DMS114 treated with DMSO at 0.1 percent for 48 hours (cell line): ENCODE measurements at regions not wholly inside any gene's neighbourhood (a gene's known extent, or its start where the extent isn't known, plus 50 kb on each side); places are given as distances from the start of the nearest gene placed in this dataset.

Experiments
- DNase-seq: peaks from one replicate; lab custom pipeline; 2025; ENCODE audit not compliant: unreplicated experiment; lab: John Stamatoyannopoulos, UW

DNA sequence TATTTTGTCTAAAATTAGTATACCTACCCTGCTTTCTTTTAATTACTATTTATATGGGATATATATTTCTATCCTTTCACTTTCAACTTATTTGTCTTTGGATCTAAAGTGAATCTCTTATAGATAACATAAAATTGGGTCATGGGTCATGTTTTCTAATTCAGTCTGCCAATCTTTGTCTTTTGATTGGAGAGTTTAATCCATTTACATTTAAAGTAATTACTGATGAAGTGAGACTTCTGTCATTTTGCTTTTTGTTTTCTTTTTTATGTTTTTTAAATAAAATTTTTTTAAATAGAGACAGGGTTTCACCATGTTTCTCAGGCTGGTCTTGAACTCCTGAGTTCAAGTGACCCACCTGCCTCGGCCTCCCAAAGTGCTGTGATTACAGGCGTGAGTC, 50.5 kb upstream of the PRDM1 start:
- no peak for DNase-seq

DNA sequence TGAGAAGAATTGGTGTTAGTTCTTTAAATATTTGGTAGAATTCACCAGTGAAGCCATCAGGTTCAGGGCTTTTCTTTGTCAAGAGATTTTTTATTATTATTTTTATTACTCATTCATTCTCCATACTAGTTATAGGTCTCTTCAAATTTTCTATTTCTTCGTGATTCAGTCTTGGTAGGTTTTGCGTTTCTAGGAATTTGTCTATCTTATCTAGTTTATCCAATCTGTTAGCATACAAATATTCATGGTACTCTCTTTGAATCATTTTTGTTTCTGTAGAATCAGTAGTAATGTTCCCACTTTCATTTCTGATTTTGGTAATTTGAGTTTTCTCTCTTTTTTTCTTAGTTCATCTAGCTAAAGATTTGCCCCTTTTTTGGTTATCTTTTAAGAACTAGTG, 52.3 kb upstream of the PRDM1 start:
- no peak for DNase-seq

DNA sequence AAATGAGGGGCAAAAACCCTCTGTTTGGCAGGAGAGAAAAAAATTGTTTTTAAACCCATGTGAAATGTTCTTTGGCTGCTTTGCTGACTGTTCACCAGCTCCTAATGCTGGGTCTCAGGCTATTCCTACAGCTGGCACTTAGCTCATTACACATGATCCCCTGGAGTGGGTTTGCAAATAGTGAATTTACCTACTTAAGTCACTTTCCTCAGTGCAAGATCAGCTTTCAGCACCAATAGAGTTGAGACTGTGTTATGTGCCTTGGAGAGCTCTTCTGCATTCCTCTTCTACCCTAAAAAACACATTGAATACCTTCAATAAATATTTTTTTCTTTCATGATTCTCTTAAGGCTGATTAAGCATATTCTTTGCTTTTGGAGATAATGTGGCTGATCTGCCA, 58.4 kb upstream of the PRDM1 start:
- no peak for DNase-seq

DNA sequence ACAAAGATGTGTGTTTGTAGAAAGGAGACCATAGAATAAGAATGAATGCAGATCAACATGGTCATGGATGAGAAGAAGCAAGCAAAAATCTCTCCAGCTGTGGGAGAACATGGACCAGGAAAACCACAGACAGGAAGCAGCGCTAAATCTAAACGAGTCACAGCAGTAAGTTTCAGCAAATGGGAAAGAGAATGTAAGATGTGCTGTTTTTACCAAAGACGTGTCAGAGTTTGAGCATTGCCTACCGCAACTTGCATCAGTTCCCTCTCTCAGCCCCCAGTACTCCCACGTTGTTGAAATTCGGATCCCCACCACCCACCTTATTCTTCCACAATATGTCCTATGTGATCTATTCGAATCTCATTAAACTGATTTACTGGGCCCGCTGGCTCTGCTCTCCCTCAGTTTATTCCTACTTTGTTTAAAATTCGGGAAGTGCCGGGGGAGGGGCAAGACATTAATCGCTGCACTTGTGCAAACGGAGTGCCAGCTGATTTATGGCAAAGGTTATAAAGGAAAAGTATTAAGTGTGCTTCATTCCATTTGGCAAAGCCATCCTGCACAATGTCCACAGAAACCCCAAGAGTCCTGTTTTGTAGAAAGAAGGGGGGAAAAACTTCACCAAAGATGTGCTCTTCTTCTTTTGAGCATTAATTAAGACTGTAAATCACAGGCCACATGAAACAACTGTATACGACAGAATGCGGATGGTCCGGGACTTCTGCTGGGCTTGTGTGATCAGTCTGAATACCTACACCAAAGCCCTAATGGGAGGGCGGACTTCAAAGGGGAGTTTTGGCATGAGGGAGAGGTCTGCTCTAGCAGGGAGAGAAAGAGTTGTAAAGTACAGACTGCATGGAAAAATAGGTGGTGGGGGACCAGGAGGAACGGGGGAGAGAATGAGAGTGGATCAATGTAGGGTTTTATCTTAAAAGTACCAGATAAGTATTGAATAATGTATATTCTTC, 59.1 kb upstream of the PRDM1 start:
- no peak for DNase-seq

DNA sequence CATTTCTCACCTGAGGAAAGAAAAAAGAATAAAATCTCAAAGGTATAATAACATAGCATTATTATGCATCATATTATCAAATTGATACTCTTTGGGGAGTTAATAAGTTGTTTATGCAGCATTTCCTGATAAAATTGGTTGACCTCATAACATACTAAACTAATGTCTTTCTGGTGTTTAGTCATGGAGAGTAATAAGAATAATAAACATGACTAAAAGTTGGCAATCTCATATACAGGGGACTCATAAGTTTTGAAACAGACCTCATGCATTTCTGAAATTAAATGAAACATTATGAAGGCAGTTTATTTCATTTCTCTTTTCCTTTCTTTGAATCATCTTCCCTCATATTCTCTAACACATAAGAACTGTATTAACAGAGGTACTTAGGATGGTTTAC, 60.5 kb upstream of the PRDM1 start:
- DNase-seq: no peak

DNA sequence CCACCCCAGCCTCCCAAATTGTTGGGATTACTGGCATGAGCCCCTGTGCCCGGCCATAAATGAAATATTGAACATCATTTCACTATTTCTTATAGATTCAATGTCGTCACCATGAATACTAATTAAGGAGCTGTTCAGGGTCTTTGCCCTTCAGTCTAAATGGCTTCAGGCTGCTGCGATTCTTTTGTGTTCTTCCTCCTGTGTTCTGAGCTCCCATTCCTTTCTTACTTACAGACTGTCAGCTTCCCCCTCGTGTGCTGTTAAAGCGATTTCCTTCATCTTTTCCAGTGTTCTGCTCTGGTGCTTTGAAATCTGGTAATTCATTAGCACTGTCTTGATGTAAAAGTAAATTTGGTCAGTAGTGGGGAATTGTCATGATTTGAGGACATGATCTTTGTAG, 63.3 kb upstream of the PRDM1 start:
- no peak for DNase-seq

DNA sequence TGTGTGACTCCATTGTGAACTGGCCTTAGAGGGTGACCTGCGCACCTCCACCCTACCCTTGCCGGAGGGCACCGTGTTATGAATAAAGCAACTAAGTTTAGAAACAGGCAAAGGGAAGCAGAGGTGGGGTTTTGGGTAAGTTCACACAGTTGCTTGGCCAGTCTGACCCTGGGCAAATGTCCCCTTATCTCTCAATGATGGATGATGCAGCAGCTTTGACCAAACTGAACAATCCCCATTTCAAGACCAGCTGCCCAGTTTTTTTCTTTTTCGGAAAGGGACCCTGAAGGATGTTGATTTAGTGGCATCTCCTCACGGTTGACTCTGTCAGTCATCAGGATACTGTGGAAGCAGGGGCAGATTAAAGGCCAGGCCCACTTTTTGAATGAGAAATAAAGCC, 68.7 kb upstream of the PRDM1 start:
- no peak for DNase-seq

DNA sequence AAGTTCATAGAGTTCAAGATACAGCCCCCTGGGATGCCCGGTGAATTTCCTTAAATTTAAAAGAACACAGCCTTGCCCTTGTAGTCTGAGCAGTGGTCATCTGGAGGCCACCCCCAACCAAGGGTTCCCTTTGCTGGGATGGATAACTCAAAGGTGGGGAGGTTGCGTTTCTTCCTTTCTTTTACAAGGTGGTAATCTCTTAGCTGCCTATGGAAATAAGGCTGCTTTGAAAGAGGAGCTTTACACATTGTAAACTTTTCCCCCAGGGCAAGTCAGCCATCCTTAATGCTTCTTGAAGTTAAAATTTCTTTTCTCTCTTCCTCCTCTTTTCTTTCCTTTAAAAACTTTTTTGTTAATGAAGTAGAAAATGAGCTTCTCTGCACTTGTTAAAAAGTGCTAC, 71.2 kb upstream of the PRDM1 start:
- no peak for DNase-seq

DNA sequence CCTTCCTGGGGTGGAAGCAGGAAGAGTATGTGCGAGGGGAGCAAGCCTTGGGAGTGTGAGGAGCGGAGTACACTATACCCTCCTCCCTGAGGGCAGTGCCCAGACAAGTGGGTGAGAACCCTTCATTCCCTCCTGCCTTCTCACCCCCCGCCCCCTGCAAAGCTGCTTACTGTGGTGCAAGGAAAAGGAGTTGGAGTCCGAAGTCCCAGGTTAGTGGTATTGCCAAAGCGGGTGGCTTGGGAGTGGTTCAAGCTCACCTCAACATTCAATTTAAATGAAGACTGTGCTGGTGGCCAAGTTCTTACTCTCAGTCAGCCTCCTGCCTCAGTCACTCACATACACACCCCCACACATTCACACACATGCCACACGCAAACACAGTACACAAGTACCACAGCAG, 74.7 kb upstream of the PRDM1 start:
- no peak for DNase-seq

DNA sequence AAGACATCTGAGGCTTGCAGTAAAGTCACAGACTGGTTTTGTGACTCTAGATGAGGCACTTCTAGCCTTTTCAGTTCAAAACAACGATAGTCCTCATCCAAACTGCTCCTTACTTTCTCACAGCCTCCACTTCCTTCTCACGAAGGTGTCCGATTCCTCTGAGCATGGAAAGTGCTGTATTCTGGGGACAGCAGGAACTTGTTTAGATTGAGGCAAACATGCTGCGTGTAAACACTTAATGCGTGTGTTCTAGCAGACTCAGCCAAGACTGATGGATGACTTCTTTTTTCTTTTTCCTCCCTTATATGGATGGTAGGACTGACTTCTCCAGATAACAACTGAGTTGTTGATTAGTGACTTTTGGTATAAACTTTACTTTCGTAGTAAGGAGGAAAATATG, 80.2 kb upstream of the PRDM1 start:
- DNase-seq: no peak

DNA sequence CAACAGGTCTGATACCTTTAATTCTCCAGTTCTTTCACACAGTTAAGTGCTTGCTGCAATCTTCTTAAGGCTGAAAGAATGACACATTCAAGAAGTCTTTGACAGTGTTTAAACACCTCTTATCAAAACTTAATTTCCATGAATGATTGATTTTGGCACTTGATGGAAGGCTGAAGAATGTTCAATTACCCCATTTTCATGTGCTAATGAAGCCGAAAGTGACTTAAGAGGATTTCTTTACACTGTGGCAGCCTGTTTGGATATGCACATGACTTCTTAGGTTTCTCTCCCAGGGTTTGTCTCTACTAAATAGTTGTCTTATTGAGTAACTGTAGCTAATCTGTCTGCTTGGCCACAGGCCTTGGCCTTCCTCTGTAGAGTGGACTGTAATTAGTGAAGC, 81.1 kb upstream of the PRDM1 start:
- DNase-seq: no peak

DNA sequence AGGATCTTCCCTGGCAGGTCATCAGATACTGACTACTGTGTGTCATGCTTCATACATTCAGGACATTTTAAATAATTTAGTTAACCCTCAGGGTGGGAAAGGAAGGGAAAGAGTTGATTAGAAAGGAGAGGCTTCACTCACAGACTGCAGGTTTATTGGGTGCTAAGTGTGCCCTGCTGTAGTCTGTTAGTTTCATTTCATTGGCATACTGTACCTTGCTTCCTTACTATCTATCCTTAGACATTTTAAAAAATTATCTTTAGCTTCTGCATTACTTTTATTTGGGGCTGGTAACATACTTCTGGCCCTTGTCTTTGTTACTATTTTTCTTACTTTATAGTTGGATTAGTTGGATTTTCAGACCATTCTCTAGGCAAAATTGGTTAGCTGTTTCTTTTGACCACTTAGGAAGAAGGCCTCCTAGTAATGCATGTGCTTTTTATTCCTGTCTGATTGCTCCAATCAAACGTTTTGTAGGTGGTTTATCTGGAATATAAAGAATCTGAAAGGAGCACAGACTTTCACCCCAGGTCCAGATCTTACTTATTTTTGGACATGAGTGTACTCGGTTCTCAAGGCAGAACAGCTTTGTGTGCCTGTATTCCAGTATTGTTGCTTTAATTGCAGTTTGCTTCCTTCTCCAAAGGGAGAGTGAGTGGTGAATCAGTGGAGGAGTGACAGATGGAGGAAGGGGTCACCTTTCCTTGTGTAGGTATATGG, 82.7 kb upstream of the PRDM1 start:
- DNase-seq: no peak

DNA sequence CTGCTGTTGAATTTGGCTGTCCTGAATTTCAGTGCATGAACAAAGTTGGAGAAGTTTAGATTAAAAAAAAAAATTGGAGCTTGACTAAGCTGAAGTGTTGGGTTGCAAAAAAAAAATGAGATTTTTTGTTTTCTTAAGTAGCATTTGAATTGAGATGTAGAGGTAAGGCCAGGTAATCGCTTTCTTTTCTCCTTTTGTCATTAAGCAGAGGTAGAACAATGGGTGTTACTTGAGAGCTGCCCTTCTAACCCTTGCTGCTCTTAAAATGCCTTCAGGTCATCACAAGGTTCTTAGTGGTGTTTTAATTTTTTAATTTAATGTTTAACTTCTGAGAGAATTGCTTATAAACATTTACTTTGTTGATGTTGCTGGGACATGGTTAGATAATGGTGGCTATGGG, 84.1 kb upstream of the PRDM1 start:
- DNase-seq: no peak

DNA sequence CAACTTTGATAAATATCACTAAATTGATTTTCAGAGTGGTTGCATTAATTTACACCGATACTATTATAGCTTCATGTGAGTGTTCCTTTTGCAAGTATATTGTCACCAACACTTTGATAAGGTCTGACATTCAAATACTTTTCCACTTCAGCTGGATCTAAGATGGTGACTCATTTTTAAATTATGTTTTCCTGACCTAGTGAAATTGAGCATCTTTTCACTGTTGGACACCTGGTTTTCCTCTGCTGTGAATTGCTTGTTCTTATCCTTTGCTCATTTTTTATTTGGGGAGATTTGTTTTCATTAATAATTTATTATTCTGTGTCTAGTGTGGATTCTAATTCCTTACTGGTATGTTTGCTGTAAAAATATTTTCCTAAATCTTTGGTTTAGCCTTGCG, 85.2 kb upstream of the PRDM1 start:
- no peak for DNase-seq

DNA sequence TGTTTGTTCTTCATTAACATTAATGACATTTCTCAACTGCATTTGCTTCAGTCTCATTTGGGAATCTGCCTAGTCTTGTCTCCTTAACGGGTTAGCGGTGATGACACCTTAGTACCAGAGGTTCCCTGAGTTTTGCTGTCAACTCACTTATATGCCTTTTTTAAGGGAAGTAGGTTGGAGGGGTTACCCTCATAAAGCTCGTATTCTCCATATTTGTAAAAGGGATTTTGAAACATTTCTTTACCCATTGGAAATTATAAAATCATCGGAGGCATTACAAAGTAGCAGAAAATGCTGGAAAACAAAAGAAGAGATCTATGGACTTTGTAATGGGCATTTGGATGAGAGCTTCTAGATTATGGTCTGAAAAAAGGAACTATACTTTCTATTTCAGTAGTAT, 88.7 kb upstream of the PRDM1 start:
- DNase-seq: no peak

DNA sequence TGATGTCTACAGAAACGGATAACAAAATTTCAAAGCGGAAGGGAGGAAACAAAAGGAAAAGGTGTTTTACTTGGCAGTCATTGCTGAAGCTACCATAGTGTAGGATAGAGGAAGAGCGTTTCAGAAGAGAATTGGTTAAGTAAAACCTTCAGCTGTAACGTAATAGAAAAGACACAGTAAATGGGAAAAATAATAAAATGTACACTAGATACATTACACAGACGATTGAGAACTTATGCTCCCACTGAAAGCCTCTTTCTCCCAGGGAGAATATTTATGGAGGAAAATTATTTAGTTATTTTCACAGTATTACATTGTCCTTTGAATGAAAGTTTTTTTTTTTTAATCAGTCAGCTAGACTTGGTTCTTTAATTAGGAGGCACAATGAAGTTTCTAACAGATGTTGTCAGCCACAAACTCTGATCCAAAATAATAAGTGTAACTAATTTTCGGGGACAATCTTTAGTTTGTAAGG, 90.7 kb upstream of the PRDM1 start:
- peak; percentile 8 for DNase-seq

DNA sequence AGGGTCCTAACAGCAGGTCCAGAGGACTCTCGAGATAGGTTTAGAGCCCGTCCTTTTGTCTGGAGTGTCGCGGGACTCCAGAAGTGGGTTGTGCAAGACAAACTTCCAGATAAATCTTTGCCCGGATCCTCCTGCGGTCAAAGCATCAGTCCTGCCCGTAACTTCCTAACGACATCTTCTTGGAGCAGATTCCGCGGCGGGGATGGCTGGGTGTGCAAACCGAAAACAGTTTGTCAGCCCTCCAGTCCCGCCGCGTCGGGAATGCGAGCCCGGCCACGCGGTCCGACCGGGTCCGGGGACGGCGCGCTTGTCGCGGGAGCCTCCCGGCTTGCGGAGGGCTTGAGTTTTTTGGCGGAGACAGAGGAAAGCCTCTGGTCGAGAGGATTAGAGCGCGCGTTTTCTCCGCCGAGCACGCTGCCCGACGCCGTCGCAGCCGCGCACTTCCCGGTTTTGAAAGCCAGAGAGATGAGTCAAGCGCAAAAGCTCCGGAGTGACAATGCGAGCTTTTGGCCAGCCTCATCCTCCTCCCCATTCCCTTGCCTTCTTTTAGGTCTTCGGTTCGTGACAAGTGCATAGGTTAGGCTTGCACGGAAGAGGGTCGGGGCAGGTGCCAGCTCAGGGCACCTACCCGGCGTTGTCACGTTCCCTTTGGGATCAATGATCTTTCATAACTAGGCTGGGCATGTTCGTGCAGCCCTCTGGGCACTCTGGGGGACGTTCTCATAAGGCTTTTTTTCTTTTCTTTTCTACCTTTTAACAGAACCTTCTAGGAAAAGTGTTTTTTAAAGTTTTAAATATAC, 91.3 kb upstream of the PRDM1 start:
- DNase-seq: peak; percentile 20

DNA sequence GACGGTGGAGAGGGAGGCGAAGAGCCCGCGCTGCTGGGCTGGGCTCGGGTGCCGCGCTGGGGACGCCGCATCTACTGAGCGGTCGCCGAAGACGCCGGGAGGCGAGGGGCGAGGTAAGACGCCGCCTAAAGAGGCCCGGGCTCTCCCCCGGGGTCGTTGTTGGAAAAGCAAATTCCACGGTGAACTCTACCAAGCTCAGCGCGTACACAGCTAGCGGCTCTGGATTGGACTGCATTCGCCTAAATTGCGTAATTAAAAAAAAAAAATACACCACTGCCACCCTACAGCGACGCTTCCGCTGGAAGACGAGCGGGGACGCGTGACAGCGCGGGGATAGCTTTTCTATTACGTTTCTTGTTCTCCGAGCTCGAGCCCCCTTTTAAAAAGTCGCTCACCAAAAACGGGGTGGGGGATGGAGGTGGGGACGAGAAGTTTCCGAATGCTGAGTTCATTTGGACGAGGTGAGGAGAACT, 92.0 kb upstream of the PRDM1 start:
- no peak for DNase-seq

DNA sequence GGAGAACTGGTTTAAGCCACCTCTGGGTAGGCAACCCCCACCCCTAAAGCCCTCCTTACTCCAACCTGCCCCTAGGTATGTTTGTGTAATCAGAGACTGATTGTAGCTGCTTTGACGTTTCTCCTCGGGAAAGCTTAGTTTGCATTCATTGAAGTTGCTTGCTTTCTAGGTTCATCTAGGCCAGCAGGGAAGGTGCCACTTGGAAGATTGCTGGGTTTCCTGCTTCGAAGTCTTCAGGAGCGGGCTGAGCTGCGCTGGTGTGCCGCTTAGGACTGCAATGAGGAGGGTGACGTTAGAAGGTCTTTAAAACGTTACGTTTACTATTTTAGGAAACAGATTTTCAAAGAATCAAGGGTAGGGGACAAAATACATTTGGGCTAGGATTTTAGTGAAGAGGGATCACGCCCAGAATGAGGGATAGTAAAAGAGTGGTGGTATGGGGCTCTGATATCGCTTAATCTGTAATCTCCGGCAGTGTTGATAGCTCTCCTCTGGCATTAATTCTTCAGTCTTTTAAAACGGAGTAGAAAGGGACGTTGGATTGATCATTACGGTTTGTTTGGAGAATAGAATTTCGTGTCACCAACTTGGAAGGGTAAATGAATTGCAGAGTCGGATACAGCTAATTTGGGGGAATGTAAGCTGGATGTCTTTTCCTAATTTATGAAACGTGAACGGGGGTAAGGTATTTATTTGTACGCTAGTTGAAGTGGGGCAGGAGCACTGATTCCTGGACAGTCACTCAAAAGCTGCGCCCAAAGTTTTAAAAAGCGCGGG, 92.6 kb upstream of the PRDM1 start:
- peak; percentile 26 for DNase-seq

DNA sequence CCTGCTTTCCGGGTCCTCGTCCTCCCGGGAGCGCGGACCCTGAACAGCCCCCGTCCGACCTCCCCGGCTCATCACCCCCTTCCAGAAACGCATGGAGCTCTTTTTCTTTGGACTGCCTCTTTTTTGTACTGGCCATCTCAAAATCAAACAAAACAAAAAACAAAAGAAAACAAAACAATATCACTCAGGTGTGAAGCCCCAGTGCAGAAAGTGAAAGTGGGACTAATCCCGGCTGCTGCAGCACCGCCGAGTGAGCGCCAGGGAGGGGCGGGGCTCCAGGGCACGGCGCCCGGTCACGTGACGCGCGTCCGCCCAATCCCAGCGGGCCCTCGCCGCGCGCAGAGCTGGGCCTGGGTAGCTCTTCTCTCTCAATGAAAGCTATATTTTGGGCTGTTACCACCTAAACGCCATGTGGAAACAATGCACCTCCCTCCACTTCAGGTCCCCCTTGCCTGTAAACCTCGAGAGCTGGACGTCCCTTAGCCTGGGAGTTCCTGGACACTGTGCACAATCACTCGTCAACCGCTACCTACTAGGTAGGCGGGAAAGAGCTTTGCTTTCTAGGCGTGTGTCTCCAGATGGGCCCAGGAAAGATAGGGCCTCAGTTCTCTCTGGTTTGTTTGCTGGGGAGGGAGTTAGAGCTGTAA, 93.7 kb upstream of the PRDM1 start:
- peak; percentile 57 for DNase-seq
